Activated CD4-positive, alpha-beta T cell treated with anti-CD3 and anti-CD28 coated beads for 4 hours (primary cell): ENCODE measurements at regions not wholly inside any gene's neighbourhood (a gene's known extent, or its start where the extent isn't known, plus 50 kb on each side); places are given as distances from the start of the nearest gene placed in this dataset.
"Not testable (repeated sequence)": the region's sequence is repeated elsewhere in the genome, so short reads cannot be mapped to it uniquely, and the experiment has no call there.

Experiments used
- DNase-seq, 2 donors: peaks; one replicate each; pipeline ENCODE4 v3.0.0-alpha.2; 2020

- no peak for DNase-seq
Observed at GRCh38 chr4:10889819-10890218, 205.3 kb upstream of the CLNK start.

GRCh38 chr4:10879411-10880110 lies 195.0 kb upstream of the CLNK start:
- no peak for DNase-seq

- DNase-seq, result no peak
Observed at GRCh38 chr4:10878861-10879260, 194.3 kb upstream of the CLNK start.

- no peak for DNase-seq
Observed at GRCh38 chr4:10877076-10877475, 192.5 kb upstream of the CLNK start.

GRCh38 chr4:10875144-10875799 lies 190.7 kb upstream of the CLNK start:
- no peak for DNase-seq

GRCh38 chr4:10873809-10874208 lies 189.2 kb upstream of the CLNK start:
- DNase-seq, result no peak

GRCh38 chr4:10872833-10873517 lies 188.4 kb upstream of the CLNK start:
- DNase-seq, result no peak

- no peak for DNase-seq
Observed at GRCh38 chr4:10866666-10867065, 182.1 kb upstream of the CLNK start.

GRCh38 chr4:10861036-10861435 lies 176.5 kb upstream of the CLNK start:
- no peak for DNase-seq

- DNase-seq, result no peak
Observed at GRCh38 chr4:10856271-10856782, 171.8 kb upstream of the CLNK start.

GRCh38 chr4:10853196-10853595 lies 168.6 kb upstream of the CLNK start:
- no peak for DNase-seq

- DNase-seq, result no peak
Observed at GRCh38 chr4:10841697-10842096, 157.1 kb upstream of the CLNK start.

GRCh38 chr4:10837151-10837550 lies 152.6 kb upstream of the CLNK start:
- no peak for DNase-seq

- DNase-seq, result no peak
Observed at GRCh38 chr4:10832806-10833628, 148.4 kb upstream of the CLNK start.

- no peak for DNase-seq
Observed at GRCh38 chr4:10831727-10832408, 147.3 kb upstream of the CLNK start.

- DNase-seq, result not testable (repeated sequence)
Observed at GRCh38 chr4:10828918-10829538, 144.5 kb upstream of the CLNK start.

GRCh38 chr4:10821826-10822225 lies 137.3 kb upstream of the CLNK start:
- DNase-seq, result no peak

- no peak for DNase-seq
Observed at GRCh38 chr4:10816571-10816970, 132.0 kb upstream of the CLNK start.

- DNase-seq, result no peak
Observed at GRCh38 chr4:10811991-10812390, 127.4 kb upstream of the CLNK start.

- DNase-seq, result no peak
Observed at GRCh38 chr4:10810411-10810810, 125.8 kb upstream of the CLNK start.

GRCh38 chr4:10809905-10810304 lies 125.3 kb upstream of the CLNK start:
- DNase-seq, result no peak

GRCh38 chr4:10808591-10808990 lies 124.0 kb upstream of the CLNK start:
- DNase-seq, result no peak
